ENCODE measurements at regions not wholly inside any gene's neighbourhood (a gene's known extent, or its start where the extent isn't known, plus 50 kb on each side); places are given as distances from the start of the nearest gene placed in this dataset.
A peak's percentile ranks its signal among the peaks of the same experiment; 100 is the strongest.
"Not testable (repeated sequence)": the region's sequence is repeated elsewhere in the genome, so short reads cannot be mapped to it uniquely, and the experiment has no call there.

DNA sequence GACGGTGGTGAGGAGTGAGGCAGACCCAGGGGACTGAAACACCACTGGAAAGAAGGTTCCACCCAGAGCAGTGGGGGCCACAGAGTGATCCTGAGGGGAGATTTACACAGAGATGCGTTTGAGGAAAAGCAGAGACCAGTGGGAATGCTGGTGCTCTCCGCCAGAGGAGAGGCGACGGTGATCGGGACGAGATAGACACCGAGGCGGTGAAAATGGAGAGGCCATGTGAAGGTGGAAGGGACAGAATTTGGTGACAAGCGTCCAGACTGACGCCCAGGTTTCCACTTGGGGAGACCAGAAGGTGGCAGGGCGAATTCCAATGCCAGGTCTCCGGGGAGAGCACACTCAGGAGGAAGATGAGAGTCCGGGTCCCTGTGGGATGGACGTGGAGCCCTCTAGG, 374.8 kb downstream of the CNTNAP3B start:
- not testable (repeated sequence) for DNase-seq

- not testable (repeated sequence) for DNase-seq
Measured at GRCh38 chr9:41741897-41742296, 387.3 kb downstream of the CNTNAP3B start.

- DNase-seq, result not testable (repeated sequence)
Measured at GRCh38 chr9:41741173-41741572, 388.1 kb downstream of the CNTNAP3B start.

DNA sequence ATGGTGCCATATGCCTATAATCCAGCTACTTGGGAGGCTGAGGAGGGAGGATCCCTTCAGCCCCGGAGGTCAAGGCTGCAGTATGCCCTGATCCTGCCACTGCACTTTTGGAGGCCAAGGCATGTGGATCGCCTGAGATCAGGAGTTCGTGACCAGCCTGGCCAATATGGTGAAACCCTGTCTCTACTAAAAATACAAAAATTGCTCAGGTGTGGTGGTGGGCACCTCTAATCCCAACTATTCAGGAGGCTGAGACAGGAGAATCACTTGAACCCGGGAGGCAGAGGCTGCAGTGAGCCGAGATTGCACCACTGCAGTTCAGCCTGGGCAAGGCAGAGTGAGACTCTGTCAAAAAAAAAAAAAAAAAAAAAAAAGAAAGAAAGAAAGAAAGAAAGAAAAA, 390.5 kb downstream of the CNTNAP3B start:
- not testable (repeated sequence) for DNase-seq

DNA sequence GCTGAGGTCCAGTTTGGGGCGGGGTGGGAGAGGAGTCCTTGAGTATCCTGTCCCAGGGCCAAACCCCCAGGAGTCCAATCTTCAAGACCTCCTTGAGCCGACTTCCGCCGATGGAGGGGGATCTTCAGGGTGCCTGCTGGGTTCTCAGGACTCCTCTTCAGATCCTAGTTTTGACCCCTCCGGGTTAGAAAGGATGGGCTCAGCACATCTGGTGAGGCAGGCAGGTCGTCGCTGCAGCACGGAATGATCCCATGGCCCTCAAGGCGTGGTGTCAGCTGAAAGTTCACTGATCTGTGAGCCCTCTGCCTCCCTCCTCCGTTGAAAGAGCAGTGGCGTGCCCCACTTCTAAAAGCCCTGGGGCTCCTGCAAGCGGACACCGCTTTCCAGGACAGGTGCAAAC, 430.0 kb downstream of the CNTNAP3B start:
- not testable (repeated sequence) for DNase-seq

DNA sequence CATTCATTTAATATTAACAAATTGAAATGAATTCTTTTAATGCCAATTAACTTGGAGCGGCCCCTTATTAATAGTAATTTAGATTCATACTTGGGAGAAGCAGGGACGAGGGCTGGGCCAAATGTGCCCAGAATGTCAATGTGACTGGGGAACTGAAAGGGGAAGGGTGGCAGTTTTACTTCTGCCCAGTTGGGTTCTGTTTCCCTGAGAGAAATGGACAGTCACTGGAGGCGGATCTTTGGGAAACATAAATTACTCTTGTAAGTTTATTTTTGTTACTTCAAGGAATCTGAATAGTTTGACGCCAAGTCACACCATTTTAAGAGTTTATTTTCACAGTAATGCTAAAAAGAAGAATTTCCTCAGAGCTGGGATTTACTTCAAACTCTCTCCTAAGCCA, 432.1 kb downstream of the CNTNAP3B start:
- not testable (repeated sequence) for DNase-seq

- DNase-seq, result not testable (repeated sequence)
Measured at GRCh38 chr9:41679312-41679711, 449.9 kb downstream of the CNTNAP3B start.

GRCh38 chr9:41663497-41664036, 465.7 kb downstream of the CNTNAP3B start:
- DNase-seq, result not testable (repeated sequence)

- DNase-seq, result not testable (repeated sequence)
Measured at GRCh38 chr9:41658706-41659105, 469.6 kb upstream of the ZNG1F start.

DNA sequence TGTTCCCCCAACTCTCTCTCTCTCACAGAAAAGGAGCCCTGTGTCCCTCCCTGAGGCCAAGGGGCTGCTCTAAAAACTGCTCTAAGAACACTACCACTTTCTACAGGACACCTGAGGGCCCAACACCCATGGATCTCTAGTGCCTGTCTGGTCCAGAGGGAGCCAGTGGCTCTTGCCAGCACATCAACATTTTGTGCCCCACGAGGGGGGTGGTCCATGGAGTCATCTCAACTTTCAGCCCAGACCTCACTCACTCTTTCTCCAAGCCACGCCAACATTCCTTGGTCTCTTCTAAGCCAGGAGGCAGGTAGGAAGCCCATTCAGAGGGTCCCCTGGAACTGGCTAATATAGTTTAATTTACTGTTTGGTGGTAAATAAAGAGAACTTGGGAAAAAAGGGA, 469.0 kb upstream of the ZNG1F start:
- not testable (repeated sequence) for DNase-seq

- not testable (repeated sequence) for DNase-seq
Measured at GRCh38 chr9:41657141-41657540, 468.0 kb upstream of the ZNG1F start.

- not testable (repeated sequence) for DNase-seq
Measured at GRCh38 chr9:41655071-41655554, 466.0 kb upstream of the ZNG1F start.

- DNase-seq, result not testable (repeated sequence)
Measured at GRCh38 chr9:41654349-41654748, 465.2 kb upstream of the ZNG1F start.

DNA sequence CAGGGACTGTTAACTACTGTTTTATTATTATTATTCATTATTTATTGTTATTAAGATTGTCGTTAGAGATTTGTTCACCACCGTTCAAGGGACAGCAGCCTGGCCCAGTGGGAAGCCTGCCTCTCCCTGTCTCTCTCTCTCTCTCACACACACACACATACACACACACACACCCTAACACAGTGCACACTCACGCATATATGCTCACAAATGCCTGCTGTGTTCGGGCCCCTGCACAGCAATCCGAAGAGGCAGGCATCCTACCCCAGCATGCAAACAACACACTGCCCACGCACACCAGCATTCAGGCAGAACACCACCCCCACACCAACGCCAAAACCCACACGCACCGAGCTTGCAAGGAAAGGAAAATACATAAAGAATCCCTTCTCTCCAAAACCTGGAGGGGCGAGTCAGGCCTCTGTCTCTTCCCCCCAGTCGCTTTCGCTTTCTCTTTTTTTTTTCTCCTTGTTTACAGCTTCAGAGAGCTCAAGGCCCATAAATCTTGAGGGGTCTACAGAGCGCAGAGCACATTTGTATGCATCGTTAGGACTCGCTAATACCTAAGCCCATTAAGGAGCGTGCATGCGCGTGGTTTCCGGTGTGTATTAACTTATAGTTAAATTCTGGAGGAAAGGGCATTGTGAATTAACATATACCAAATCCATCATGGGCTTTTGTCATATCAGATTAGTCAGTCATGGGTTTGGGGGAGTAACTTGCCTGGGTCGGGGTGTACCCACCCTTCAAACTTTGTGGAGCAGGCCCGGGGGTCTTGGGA, 464.6 kb upstream of the ZNG1F start:
- not testable (repeated sequence) for DNase-seq

- DNase-seq, result not testable (repeated sequence)
Measured at GRCh38 chr9:41652800-41653199, 463.7 kb upstream of the ZNG1F start.

DNA sequence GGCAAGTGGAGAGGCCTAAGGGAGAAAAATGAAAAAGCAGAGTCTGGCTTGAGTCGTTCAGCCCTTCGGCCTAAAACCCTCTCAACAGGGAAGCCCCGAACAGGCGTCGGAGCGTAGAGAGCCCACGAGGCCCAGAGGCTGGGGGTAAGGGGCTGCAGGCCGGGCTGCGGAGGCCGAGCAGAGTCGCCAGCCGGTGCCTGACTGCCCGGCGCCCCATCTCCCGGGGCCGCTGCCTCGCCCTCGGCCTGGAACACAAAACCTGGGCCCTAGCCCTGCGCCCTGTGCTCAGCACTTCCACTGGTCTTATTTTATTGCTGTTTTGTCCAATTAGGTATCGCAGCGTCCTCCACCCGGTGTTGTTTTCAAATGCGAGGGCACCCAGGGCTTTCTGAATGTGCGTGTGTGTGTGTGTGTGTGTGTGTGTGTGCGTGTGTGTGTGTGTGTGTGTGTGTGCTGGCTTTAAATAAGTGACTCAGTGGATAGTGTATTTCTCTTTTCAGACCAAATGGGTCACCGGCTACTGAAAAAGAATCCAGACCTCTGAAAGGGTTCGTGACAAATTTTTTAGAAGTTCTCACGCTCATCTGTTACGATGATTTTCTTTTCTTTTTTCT, 463.1 kb upstream of the ZNG1F start:
- DNase-seq, result not testable (repeated sequence)

DNA sequence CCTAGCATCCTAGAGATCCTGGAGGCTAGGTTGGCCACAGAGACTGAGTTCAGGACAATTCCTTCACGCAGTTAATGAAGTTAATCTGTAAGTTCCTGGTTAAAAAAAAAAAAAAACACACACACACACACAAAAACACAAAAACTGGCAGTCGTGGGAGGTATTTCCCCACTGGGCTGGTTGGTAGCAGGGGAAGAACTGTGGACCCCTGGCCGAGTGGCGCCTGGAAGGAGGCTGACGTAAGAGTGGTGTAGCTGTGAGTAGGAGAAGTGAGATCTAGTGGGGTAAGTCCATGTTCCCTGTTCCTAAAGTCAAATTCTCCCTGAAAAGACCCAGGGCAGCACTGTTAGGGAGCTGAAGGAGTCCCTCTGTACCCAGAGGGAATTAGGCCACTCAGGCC, 461.0 kb upstream of the ZNG1F start:
- DNase-seq, result not testable (repeated sequence)

- not testable (repeated sequence) for DNase-seq
Measured at GRCh38 chr9:41648564-41648963, 459.4 kb upstream of the ZNG1F start.

- not testable (repeated sequence) for DNase-seq
Measured at GRCh38 chr9:41646246-41646645, 457.1 kb upstream of the ZNG1F start.

- DNase-seq, result peak; percentile 1
Measured at GRCh38 chr9:41643571-41644279, 454.6 kb upstream of the ZNG1F start.

DNA sequence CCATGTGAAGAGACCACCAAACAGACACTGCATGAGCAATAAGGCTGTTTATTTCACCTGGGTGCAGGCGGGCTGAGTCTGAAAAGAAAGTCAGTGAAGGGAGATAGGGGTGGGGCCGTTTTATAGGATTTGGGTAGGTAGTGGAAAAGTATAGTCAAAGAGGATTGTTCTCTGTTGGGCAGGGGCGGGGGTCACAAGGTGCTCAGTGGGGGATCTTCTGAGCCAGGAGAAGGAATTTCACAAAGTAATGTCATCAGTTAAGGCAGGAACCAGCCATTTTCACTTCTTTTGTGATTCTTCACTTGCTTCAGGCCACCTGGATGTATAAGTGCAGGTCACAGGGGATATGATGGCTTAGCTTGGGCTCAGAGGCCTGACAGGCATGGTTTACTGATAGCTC, 444.6 kb upstream of the ZNG1F start:
- DNase-seq, result not testable (repeated sequence)

GRCh38 chr9:41623666-41624065, 434.5 kb upstream of the ZNG1F start:
- DNase-seq, result not testable (repeated sequence)

- not testable (repeated sequence) for DNase-seq
Measured at GRCh38 chr9:41619254-41619653, 430.1 kb upstream of the ZNG1F start.

Data from NCI-H1417 treated with DMSO at 0.1 percent for 48 hours (cell line).